ENCODE measurements at regions not wholly inside any gene's neighbourhood (a gene's known extent, or its start where the extent isn't known, plus 50 kb on each side); places are given as distances from the start of the nearest gene placed in this dataset.

DNA sequence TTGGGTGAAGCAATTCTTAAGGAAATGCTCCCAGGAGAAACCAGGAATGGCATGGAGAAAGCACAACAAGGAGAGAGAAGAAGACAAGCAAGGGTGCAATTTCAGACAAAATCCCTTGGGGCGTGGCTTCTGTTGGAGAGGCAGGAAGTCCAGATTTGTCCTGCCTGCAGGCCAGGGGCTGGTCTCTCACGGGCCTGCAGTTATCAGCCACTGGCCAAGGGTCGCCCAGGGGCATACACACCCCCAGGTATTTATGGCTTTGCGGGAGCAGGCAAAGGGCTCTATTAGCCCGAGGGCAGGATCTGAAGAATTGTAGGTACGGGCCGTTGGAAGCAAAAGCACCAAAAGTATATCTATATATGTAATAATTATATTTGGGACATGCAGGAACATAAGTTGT lies 87.7 kb downstream of the IYD start:
- no peak for TF ChIP-seq BACH2 (CRISPR knock-in tag; IDR thresholded peaks at IDR 0.05; ENCODE audit: borderline replicate concordance)
- TF ChIP-seq ZNF70 (CRISPR knock-in tag; IDR thresholded peaks at IDR 0.05), result no peak
- TF ChIP-seq OSR1 (CRISPR knock-in tag; IDR thresholded peaks at IDR 0.05), result no peak
- TF ChIP-seq SNAI2 (CRISPR knock-in tag; IDR thresholded peaks at IDR 0.05), result no peak
- TF ChIP-seq, protein P1, sequence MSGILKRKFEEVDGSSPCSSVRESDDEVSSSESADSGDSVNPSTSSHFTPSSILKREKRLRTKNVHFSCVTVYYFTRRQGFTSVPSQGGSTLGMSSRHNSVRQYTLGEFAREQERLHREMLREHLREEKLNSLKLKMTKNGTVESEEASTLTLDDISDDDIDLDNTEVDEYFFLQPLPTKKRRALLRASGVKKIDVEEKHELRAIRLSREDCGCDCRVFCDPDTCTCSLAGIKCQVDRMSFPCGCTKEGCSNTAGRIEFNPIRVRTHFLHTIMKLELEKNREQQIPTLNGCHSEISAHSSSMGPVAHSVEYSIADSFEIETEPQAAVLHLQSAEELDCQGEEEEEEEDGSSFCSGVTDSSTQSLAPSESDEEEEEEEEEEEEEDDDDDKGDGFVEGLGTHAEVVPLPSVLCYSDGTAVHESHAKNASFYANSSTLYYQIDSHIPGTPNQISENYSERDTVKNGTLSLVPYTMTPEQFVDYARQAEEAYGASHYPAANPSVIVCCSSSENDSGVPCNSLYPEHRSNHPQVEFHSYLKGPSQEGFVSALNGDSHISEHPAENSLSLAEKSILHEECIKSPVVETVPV (CRISPR knock-in tag; IDR thresholded peaks at IDR 0.05), result no peak
- no peak for TF ChIP-seq CSDC2 (CRISPR knock-in tag; IDR thresholded peaks at IDR 0.05)
- TF ChIP-seq ZC3H10 (CRISPR knock-in tag; IDR thresholded peaks at IDR 0.05), result no peak

Data from SK-N-SH treated with all-trans-retinoic acid at 6 μM for 48 hours (cell line).